ENCODE measurements at regions not wholly inside any gene's neighbourhood (a gene's known extent, or its start where the extent isn't known, plus 50 kb on each side); places are given as distances from the start of the nearest gene placed in this dataset.

- TF ChIP-seq CTCF (IDR thresholded peaks at IDR 0.05) (no peak), POLR2AphosphoS5 (IDR thresholded peaks at IDR 0.05) (no peak), EP300 (IDR thresholded peaks at IDR 0.05) (no peak)
Measured at GRCh38 chr11:116534270-116534975, 238.4 kb downstream of the BUD13 start.
